Fibroblast of the aortic adventitia (primary cell): ENCODE measurements at regions not wholly inside any gene's neighbourhood (a gene's known extent, or its start where the extent isn't known, plus 50 kb on each side); places are given as distances from the start of the nearest gene placed in this dataset.

Source experiments
- DNase-seq: peaks from one replicate; pipeline ENCODE4 v3.0.0-alpha.2; 2010; ENCODE audit warnings: low read depth
- H3K4me3 ChIP-seq: 2 replicates; pipeline ENCODE4 v1.5.1; 2011; ENCODE audit warnings: low read depth, mild to moderate bottlenecking, control low read depth, low read length, moderate library complexity
- CTCF ChIP-seq: IDR thresholded peaks from 2 replicates; pipeline ENCODE4 v1.5.1; 2011; ENCODE audit warnings: mild to moderate bottlenecking, low read length, control low read depth, inconsistent platforms; ENCODE audit not compliant: insufficient read depth

DNA sequence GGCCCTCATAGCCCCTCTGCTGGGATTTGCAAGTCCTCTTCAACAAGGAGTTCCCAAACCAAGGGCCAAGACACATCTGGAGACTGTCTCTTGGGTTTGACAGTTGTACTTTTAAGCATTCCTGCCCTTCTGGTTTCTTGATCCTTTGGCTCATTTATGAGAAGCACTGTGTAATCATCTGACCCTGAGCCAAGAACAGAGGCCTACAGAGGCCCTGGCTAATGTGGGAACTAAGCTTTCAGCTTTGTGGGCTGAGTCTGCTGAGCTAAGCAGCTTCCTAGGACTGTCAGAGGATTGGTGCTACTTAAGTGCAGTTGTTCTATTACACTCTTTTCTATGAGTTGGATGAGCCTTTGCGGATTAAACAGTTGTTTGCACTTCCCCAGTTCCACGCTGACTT, 178.3 kb downstream of the KBTBD8 start:
- TF ChIP-seq CTCF, result no peak
- no peak overlapping the region for H3K4me3 ChIP-seq
- DNase-seq, result no peak

- no peak overlapping the region for H3K4me3 ChIP-seq
- no peak for DNase-seq
- TF ChIP-seq CTCF, result no peak
Observed at GRCh38 chr3:67192466-67192865, 194.4 kb downstream of the KBTBD8 start.

DNA sequence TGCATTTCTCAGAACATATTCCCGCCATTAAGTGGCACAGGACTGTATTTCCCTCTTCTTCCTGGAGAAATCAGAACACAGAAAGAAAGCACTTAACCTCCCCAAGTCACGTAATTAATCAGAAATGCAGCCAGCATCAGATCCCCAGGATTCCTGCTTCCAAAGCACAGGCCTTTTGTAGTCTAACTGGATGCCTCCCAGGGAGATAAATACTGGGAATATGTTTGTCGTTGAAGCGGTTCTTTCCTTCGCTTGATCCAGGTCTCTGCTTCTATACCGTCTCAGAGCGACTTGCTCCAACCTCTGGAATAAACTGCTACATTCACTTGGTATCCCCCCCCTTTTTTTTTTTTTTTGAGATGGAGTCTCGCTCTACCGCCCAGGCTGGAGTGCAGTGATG, 198.6 kb downstream of the KBTBD8 start:
- no peak for TF ChIP-seq CTCF
- DNase-seq, result no peak
- no peak overlapping the region for H3K4me3 ChIP-seq

DNA sequence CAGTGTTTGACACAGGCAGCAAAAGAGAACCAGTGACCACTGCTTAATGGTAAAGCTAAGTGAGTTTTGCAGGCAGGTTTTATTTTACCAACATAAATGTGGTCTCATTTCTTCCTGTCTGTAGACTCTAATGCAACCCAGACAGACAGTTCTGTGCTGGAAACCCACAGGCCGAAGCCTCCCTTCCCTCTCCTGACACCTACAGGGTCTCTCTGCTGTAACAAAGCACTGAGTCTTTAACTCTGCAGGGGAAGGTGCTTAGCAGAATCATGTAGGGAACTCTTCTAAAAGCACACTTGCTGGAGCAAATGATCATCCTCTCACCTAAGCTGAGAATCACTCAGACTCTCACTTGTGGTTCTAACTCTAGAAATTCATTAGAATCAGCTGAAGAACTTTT, 200.3 kb downstream of the KBTBD8 start:
- no peak for DNase-seq
- TF ChIP-seq CTCF, result no peak
- no peak overlapping the region for H3K4me3 ChIP-seq

DNA sequence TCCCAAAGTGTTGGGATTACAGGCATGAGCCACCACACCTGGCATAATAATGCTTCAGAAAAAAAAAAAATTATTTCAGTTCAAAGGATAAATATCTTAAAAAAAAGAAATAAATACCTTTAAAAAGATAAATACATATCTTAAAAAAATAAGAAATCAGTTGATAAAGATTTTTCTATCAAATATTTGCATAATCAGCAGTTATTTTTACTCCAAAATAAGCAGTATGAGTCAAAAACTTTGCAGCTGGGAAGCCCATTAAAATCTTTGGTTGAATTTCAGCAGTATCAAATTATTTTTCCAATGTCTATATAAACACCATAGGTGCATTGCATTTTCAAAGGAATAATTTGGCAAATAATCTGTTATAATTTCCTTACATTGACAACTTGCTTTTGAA, 202.5 kb downstream of the KBTBD8 start:
- no peak for TF ChIP-seq CTCF
- no peak overlapping the region for H3K4me3 ChIP-seq
- DNase-seq, result no peak

GRCh38 chr3:67201026-67201425, 202.9 kb downstream of the KBTBD8 start:
- TF ChIP-seq CTCF, result no peak
- DNase-seq, result no peak
- no peak overlapping the region for H3K4me3 ChIP-seq

DNA sequence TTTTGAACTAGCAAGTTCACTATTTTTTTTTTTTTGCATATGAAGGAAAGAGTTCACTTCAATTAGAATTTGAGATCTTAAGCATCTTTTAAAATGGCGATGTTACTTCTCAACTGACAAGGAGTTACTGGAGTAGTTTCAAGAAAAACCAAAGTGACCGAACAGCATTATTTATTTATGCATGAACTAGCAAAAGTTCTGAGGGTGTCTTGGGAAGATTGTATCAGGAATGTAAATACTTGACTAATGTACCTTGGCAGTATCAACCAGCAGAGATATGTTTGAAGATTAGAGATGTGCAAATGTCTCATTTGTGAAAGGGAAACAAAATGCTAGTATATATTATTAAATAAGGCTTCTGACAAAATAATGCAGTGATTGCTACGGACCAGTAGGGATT, 203.9 kb downstream of the KBTBD8 start:
- H3K4me3 ChIP-seq, result no peak overlapping the region
- no peak for DNase-seq
- TF ChIP-seq CTCF, result no peak
